Gastroesophageal sphincter (tissue), 4 donors: ENCODE measurements at regions not wholly inside any gene's neighbourhood (a gene's known extent, or its start where the extent isn't known, plus 50 kb on each side); places are given as distances from the start of the nearest gene placed in this dataset.

Experiments used
- ATAC-seq: fragments of 150-250 bp; one replicate; pipeline ENCODE4 v1.9.1; 2016; ENCODE audit warnings: mild to moderate bottlenecking, moderate library complexity
- H3K27ac ChIP-seq, 4 donors: fragments of 200-600 bp; sonication (generic) in 3 of 4; 1 replicate in 3 of 4; 2 replicates in 1 of 4; pipeline ENCODE4 v1.5.1; 2016 to 2019
- H3K27me3 ChIP-seq: fragments of 200-600 bp; sonication (generic); one replicate; pipeline ENCODE4 v1.5.1; 2019
- H3K36me3 ChIP-seq, 2 donors: fragments of 200-600 bp; sonication (generic); one replicate each; pipeline ENCODE4 v1.5.1; 2019; ENCODE audit warnings: control low read depth in 1 of 2
- H3K4me1 ChIP-seq, 3 donors: fragments of 200-600 bp; sonication (generic); 1 replicate in 2 of 3; 2 replicates in 1 of 3; pipeline ENCODE4 v1.5.1; 2016 to 2019; ENCODE audit warnings: control low read depth in 2 of 3
- H3K4me3 ChIP-seq, 2 donors: fragments of 200-600 bp; sonication (generic); one replicate each; pipeline ENCODE4 v1.5.1; 2019; ENCODE audit warnings: mild to moderate bottlenecking in 1 of 2, moderate library complexity in 1 of 2
- H3K9me3 ChIP-seq, 3 donors: fragments of 200-600 bp; sonication (generic); one replicate each; pipeline ENCODE4 v1.5.1; 2017 to 2019; ENCODE audit warnings: control low read depth in 2 of 3
- EP300 ChIP-seq: sonication (generic); formaldehyde crosslinking; IDR thresholded peaks from one replicate; pipeline ENCODE4 v1.6.1; 2017; ENCODE audit warnings: antibody characterized with exemption, mild to moderate bottlenecking
- POLR2A ChIP-seq, 2 donors: fragments of 450-650 bp; IDR thresholded peaks; one replicate each; pipeline ENCODE4 v1.6.1; 2017; ENCODE audit warnings: antibody characterized with exemption in 2 of 2, mild to moderate bottlenecking in 2 of 2, moderate library complexity in 1 of 2
- POLR2AphosphoS5 ChIP-seq: sonication (generic); formaldehyde crosslinking; IDR thresholded peaks from one replicate; pipeline ENCODE4 v1.6.1; 2017; ENCODE audit warnings: antibody characterized with exemption
- WGBS, 2 donors: methylation state at CpG; one replicate each; pipeline ENCODE4 v1.1.5; 2018; ENCODE audit warnings: low coverage in 1 of 2; 5-methylcytosine and 5-hydroxymethylcytosine counted together
- TF ChIP-seq, protein P1 (sequence below), 4 experiments: fragments of 200-600 bp in 2 of 4; fragments of 450-650 bp in 2 of 4; sonication (generic) in 1 of 4; IDR thresholded peaks; one replicate each; pipeline ENCODE4 v1.5.1; 2017 to 2019; ENCODE audit warnings: antibody characterized with exemption in 4 of 4, mild to moderate bottlenecking in 2 of 4, moderate library complexity in 2 of 4

GRCh38 chr15:93565201-93565600 is 476.2 kb upstream of the RGMA start:
- Histone ChIP-seq H3K27me3 (no peaks in the 10 kb centered on the region), H3K4me1 (no peaks in the 10 kb centered on the region), H3K36me3 (no peaks in the 10 kb centered on the region), H3K4me3 (no peak overlapping the region), H3K27ac (no peak overlapping the region), H3K9me3 (no peaks in the 10 kb centered on the region)
- TF ChIP-seq EP300 (no peak), POLR2AphosphoS5 (no peak), POLR2A (IDR thresholded peaks at IDR 0.05) (no peak)
- TF ChIP-seq, protein P1, sequence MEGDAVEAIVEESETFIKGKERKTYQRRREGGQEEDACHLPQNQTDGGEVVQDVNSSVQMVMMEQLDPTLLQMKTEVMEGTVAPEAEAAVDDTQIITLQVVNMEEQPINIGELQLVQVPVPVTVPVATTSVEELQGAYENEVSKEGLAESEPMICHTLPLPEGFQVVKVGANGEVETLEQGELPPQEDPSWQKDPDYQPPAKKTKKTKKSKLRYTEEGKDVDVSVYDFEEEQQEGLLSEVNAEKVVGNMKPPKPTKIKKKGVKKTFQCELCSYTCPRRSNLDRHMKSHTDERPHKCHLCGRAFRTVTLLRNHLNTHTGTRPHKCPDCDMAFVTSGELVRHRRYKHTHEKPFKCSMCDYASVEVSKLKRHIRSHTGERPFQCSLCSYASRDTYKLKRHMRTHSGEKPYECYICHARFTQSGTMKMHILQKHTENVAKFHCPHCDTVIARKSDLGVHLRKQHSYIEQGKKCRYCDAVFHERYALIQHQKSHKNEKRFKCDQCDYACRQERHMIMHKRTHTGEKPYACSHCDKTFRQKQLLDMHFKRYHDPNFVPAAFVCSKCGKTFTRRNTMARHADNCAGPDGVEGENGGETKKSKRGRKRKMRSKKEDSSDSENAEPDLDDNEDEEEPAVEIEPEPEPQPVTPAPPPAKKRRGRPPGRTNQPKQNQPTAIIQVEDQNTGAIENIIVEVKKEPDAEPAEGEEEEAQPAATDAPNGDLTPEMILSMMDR (IDR thresholded peaks at IDR 0.05) = no peak
- no peak for ATAC-seq
- 44 to 49% methylated on average over 4 of the region's 4 CpGs for WGBS, 2 donors

DNA sequence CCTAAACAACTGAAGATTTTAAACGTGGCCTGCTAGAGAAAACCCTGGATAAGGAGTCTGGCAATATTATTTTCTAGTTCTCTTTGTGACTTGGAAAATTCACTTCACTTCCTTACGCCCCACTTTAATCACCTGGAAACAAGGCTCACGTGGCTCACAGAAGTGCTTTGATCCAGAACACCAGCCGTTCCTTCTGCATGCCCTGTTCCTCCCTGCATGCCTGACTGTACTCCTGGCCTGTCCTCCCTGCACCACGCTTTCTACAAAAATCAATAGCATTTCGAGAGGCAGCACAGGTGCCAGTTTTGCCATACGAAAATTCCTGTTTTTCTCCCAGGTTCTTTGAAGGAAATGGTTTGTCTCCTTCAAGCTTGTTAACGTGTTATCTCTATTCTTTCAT is 474.2 kb upstream of the RGMA start:
- ATAC-seq = no peak
- no peaks in the 10 kb centered on the region for H3K36me3 ChIP-seq
- H3K4me3 ChIP-seq = no peak overlapping the region
- no peaks in the 10 kb centered on the region for H3K27me3 ChIP-seq
- no peaks in the 10 kb centered on the region for H3K4me1 ChIP-seq
- H3K9me3 ChIP-seq = no peaks in the 10 kb centered on the region
- TF ChIP-seq EP300 = no peak
- TF ChIP-seq, protein P1 (IDR thresholded peaks at IDR 0.05) = no peak
- TF ChIP-seq POLR2A (IDR thresholded peaks at IDR 0.05) = no peak
- TF ChIP-seq POLR2AphosphoS5 = no peak
- H3K27ac ChIP-seq = peak overlapping the region in 1 of 4 donors; percentile 19
- WGBS, 2 donors = 57 to 82% methylated on average over 7 to 8 of the region's 8 CpGs

DNA sequence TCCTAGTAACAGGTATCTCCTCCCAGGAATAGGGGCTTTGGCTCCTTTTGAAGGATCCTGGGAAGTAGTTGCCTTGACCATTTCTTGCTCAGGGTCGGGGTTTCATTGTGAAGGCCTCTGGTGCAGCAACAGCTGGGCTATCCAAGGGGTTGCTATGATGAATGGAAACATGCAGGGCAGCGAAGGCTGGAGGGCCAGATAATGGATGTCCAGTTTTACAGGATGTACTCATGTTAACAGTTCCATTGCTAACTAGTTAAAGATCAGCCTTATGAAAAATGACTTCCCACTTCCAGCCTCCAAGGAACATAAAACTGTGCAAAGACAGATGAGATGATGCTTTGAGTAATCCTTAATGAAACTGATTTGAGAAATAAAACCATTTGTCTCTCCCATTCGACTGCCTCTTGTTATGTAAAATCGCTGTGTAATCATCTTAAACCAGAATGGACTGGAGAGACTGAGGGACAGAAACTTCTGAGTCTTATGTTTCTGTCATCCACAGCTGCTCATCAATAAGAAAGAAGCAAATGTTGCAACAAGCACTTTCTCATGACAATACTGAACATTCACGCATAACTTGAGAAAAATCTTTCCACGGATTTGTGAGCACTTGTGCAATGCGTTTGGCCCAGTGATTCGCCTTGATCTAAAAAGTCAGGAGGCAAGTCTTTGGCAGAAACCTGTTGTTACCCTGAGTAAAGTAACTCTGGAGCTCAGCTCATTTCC is 473.5 kb upstream of the RGMA start:
- no peak overlapping the region for H3K4me3 ChIP-seq
- TF ChIP-seq POLR2AphosphoS5 = peak; percentile 44
- TF ChIP-seq POLR2A (IDR thresholded peaks at IDR 0.05) = no peak
- H3K27me3 ChIP-seq = no peaks in the 10 kb centered on the region
- 57 to 64% methylated on average over 3 to 8 of the region's 8 CpGs for whole genome bisulfite sequencing, 2 donors
- no peaks in the 10 kb centered on the region for H3K9me3 ChIP-seq
- peak overlapping the region in 1 of 4 donors; percentile 19 for H3K27ac ChIP-seq
- peak; percentile 85 for ATAC-seq
- H3K4me1 ChIP-seq = no peaks in the 10 kb centered on the region
- H3K36me3 ChIP-seq = no peaks in the 10 kb centered on the region

GRCh38 chr15:93557696-93558095 is 468.7 kb upstream of the RGMA start:
- Histone ChIP-seq H3K36me3 (no peaks in the 10 kb centered on the region), H3K9me3 (no peaks in the 10 kb centered on the region), H3K4me3 (no peak overlapping the region), H3K4me1 (no peaks in the 10 kb centered on the region), H3K27ac (no peak overlapping the region), H3K27me3 (no peaks in the 10 kb centered on the region)
- no peak for ATAC-seq
- WGBS, 2 donors = 100% methylated on average over 1 of the region's 1 CpG
- TF ChIP-seq POLR2A (IDR thresholded peaks at IDR 0.05) (no peak), POLR2AphosphoS5 (no peak), EP300 (no peak)
- TF ChIP-seq, protein P1 (IDR thresholded peaks at IDR 0.05) = no peak

DNA sequence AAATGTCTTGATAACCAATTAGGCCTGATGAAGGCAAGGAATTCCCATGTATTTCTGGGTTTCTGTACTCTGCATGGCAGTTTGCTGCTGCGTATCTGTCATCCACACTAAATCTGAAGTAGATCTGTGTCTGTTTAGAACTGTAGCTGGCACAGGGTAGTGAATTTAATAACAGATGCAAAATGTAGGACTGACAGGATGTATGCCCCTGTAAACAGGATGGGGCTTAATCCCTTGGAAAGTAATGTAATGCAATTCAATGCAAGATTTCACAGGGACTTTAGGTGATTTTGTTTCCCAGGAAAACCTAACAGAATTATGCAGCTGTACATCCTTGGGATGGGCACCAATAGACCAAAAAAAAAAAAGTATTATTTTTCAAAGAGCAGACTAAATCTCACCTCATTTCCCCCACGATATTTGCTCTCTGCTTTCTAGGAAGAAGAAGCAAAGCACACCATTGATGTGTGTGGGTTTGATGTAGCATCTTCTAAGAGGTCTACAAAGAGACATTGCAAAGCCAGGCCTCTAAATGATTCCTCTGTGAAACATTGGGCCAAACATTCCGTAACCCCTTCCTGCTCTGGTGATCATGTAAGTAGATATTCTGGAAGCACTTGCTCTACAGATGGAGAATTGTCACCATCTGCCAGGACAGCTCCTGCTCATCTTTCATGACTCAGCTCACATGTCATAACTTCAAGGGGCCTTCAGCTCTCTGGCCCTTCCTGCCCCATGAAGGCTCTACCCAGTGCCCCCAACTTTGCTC is 464.3 kb upstream of the RGMA start:
- H3K27me3 ChIP-seq = no peaks in the 10 kb centered on the region
- no peaks in the 10 kb centered on the region for H3K36me3 ChIP-seq
- no peak overlapping the region for H3K27ac ChIP-seq
- TF ChIP-seq EP300 (no peak), POLR2AphosphoS5 (no peak), POLR2A (IDR thresholded peaks at IDR 0.05) (no peak)
- TF ChIP-seq, protein P1 (IDR thresholded peaks at IDR 0.05) = no peak
- H3K9me3 ChIP-seq = no peaks in the 10 kb centered on the region
- ATAC-seq = no peak
- H3K4me1 ChIP-seq = no peaks in the 10 kb centered on the region
- WGBS, 2 donors = 33 to 61% methylated on average over 2 to 3 of the region's 3 CpGs
- no peak overlapping the region for H3K4me3 ChIP-seq
